Natural killer cell treated with Interleukin-12 subunit alpha and Interleukin-12 subunit beta and Interleukin-15 and Interleukin-18, amount 100 ng/mL, for 72 hours (primary cell): ENCODE measurements at regions not wholly inside any gene's neighbourhood (a gene's known extent, or its start where the extent isn't known, plus 50 kb on each side); places are given as distances from the start of the nearest gene placed in this dataset.

Experiments
- ATAC-seq, 2 donors: fragments of 150-1000 bp; cut with Tn5 transposase in 1 of 2; sonication (Bioruptor Pico), chemical (Tn5 transposase) in 1 of 2; 2 replicates each; pipeline ENCODE4 v1.10.0; 2021
- DNase-seq: peaks from one replicate; pipeline ENCODE4 v3.0.0; 2022; ENCODE audit warnings: low spot score
- H3K27ac Mint-ChIP-seq, 2 donors: 1 replicate in 1 of 2; 2 replicates in 1 of 2; pipeline ENCODE4 v1.8.0; 2022; ENCODE audit warnings: mixed read lengths in 2 of 2, mild to moderate bottlenecking in 1 of 2, moderate library complexity in 1 of 2
- H3K27me3 Mint-ChIP-seq, 2 donors: 1 replicate in 1 of 2; 2 replicates in 1 of 2; pipeline ENCODE4 v1.8.0; 2022; ENCODE audit warnings: mixed read lengths in 2 of 2
- H3K36me3 Mint-ChIP-seq: one replicate; pipeline ENCODE4 v1.8.0; 2022; ENCODE audit warnings: mixed read lengths
- H3K4me1 Mint-ChIP-seq, 2 donors: 1 replicate in 1 of 2; 2 replicates in 1 of 2; pipeline ENCODE4 v1.8.0; 2022; ENCODE audit warnings: low read depth in 2 of 2, mixed read lengths in 2 of 2, mild to moderate bottlenecking in 1 of 2
- H3K4me3 Mint-ChIP-seq: one replicate; pipeline ENCODE4 v1.8.0; 2022; ENCODE audit warnings: mixed read lengths
- H3K9me3 Mint-ChIP-seq: 2 replicates; pipeline ENCODE4 v1.8.0; 2022; ENCODE audit warnings: mixed read lengths

GRCh38 chr2:120570546-120570945, 165.1 kb upstream of the GLI2 start:
- DNase-seq (no peak), ATAC-seq (no peak)
- Mint-ChIP-seq H3K36me3 (no peaks in the 10 kb centered on the region), H3K27ac (no peak overlapping the region), H3K4me3 (no peak overlapping the region), H3K9me3 (no peaks in the 10 kb centered on the region), H3K27me3 (peaks cover 2 to 9% of the 10 kb centered on the region in 2 donors), H3K4me1 (no peaks in the 10 kb centered on the region)

- Mint-ChIP-seq H3K4me3 (no peak overlapping the region), H3K27ac (no peak overlapping the region), H3K9me3 (no peaks in the 10 kb centered on the region), H3K27me3 (peaks cover 4 to 16% of the 10 kb centered on the region in 2 donors), H3K4me1 (no peaks in the 10 kb centered on the region), H3K36me3 (no peaks in the 10 kb centered on the region)
- ATAC-seq (no peak), DNase-seq (no peak)
These were observed 164.5 kb upstream of the GLI2 start for GRCh38 chr2:120571015-120571728.

GRCh38 chr2:120572226-120572625, 163.4 kb upstream of the GLI2 start:
- Mint-ChIP-seq H3K27me3 (peaks cover 8 to 18% of the 10 kb centered on the region in 2 donors), H3K9me3 (no peaks in the 10 kb centered on the region), H3K27ac (no peak overlapping the region), H3K4me3 (no peak overlapping the region), H3K4me1 (no peaks in the 10 kb centered on the region), H3K36me3 (no peaks in the 10 kb centered on the region)
- no peak for ATAC-seq
- DNase-seq: no peak

GRCh38 chr2:120574620-120575019, 161.0 kb upstream of the GLI2 start:
- Mint-ChIP-seq H3K4me3 (no peak overlapping the region), H3K9me3 (no peaks in the 10 kb centered on the region), H3K4me1 (no peaks in the 10 kb centered on the region), H3K36me3 (no peaks in the 10 kb centered on the region), H3K27me3 (peaks cover 14 to 18% of the 10 kb centered on the region in 2 donors), H3K27ac (no peak overlapping the region)
- ATAC-seq (no peak), DNase-seq (no peak)

- ATAC-seq (no peak), DNase-seq (no peak)
- H3K27me3 Mint-ChIP-seq: peaks cover 15 to 22% of the 10 kb centered on the region in 2 donors
These were observed 159.7 kb upstream of the GLI2 start for GRCh38 chr2:120575966-120576365.

GRCh38 chr2:120576509-120577474, 158.9 kb upstream of the GLI2 start:
- ATAC-seq (no peak), DNase-seq (no peak)
- Mint-ChIP-seq H3K27ac (no peak overlapping the region), H3K4me3 (no peak overlapping the region), H3K27me3 (peaks cover 16 to 24% of the 10 kb centered on the region in 2 donors), H3K36me3 (no peaks in the 10 kb centered on the region), H3K9me3 (no peaks in the 10 kb centered on the region), H3K4me1 (no peaks in the 10 kb centered on the region)

More at GRCh38 chr2:120575966-120576365, 159.7 kb upstream of the GLI2 start:
- Mint-ChIP-seq H3K4me3 (no peak overlapping the region), H3K4me1 (no peaks in the 10 kb centered on the region), H3K9me3 (no peaks in the 10 kb centered on the region), H3K36me3 (no peaks in the 10 kb centered on the region), H3K27ac (no peak overlapping the region)

- ATAC-seq (no peak), DNase-seq (no peak)
- H3K4me1 Mint-ChIP-seq: no peaks in the 10 kb centered on the region
- no peaks in the 10 kb centered on the region for H3K36me3 Mint-ChIP-seq
- H3K27me3 Mint-ChIP-seq: peaks cover 18 to 24% of the 10 kb centered on the region in 2 donors
- H3K4me3 Mint-ChIP-seq: no peak overlapping the region
- H3K9me3 Mint-ChIP-seq: no peaks in the 10 kb centered on the region
- no peak overlapping the region for H3K27ac Mint-ChIP-seq
These were observed 157.9 kb upstream of the GLI2 start for GRCh38 chr2:120577721-120578295.

GRCh38 chr2:120578576-120579352, 156.9 kb upstream of the GLI2 start:
- Mint-ChIP-seq H3K36me3 (no peaks in the 10 kb centered on the region), H3K9me3 (no peaks in the 10 kb centered on the region)

GRCh38 chr2:120579916-120580685, 155.6 kb upstream of the GLI2 start:
- no peaks in the 10 kb centered on the region for H3K36me3 Mint-ChIP-seq
- no peak overlapping the region for H3K27ac Mint-ChIP-seq
- peaks cover 19 to 23% of the 10 kb centered on the region in 2 donors for H3K27me3 Mint-ChIP-seq
- H3K4me1 Mint-ChIP-seq: no peaks in the 10 kb centered on the region
- ATAC-seq (peak in 1 of 2 donors; percentile 41), DNase-seq (no peak)
- no peaks in the 10 kb centered on the region for H3K9me3 Mint-ChIP-seq
- H3K4me3 Mint-ChIP-seq: no peak overlapping the region

More at GRCh38 chr2:120578576-120579352, 156.9 kb upstream of the GLI2 start:
- no peak for ATAC-seq
- Mint-ChIP-seq H3K4me1 (no peaks in the 10 kb centered on the region), H3K27me3 (peaks cover 18 to 29% of the 10 kb centered on the region in 2 donors), H3K4me3 (no peak overlapping the region), H3K27ac (no peak overlapping the region)
- DNase-seq: no peak

GRCh38 chr2:120580709-120581108, 155.0 kb upstream of the GLI2 start:
- DNase-seq (no peak), ATAC-seq (no peak)
- Mint-ChIP-seq H3K36me3 (no peaks in the 10 kb centered on the region), H3K27me3 (peaks cover 21 to 25% of the 10 kb centered on the region in 2 donors), H3K9me3 (no peaks in the 10 kb centered on the region), H3K27ac (no peak overlapping the region), H3K4me1 (no peaks in the 10 kb centered on the region), H3K4me3 (no peak overlapping the region)

- Mint-ChIP-seq H3K27ac (no peak overlapping the region), H3K4me1 (peaks cover 0 to 4% of the 10 kb centered on the region in 2 donors), H3K27me3 (peaks cover 25 to 35% of the 10 kb centered on the region in 2 donors), H3K36me3 (no peaks in the 10 kb centered on the region), H3K4me3 (no peak overlapping the region), H3K9me3 (no peaks in the 10 kb centered on the region)
- no peak for DNase-seq
- ATAC-seq: no peak
These were observed 152.5 kb upstream of the GLI2 start for GRCh38 chr2:120583121-120583520.

- Mint-ChIP-seq H3K4me1 (peaks cover 0 to 4% of the 10 kb centered on the region in 2 donors), H3K27me3 (peaks cover 27 to 44% of the 10 kb centered on the region in 2 donors), H3K36me3 (no peaks in the 10 kb centered on the region), H3K9me3 (no peaks in the 10 kb centered on the region), H3K4me3 (no peak overlapping the region), H3K27ac (no peak overlapping the region)
- no peak for DNase-seq
- no peak for ATAC-seq
These were observed 151.7 kb upstream of the GLI2 start for GRCh38 chr2:120583851-120584570.
